Thyroid gland (tissue), 4 donors: ENCODE measurements at regions not wholly inside any gene's neighbourhood (a gene's known extent, or its start where the extent isn't known, plus 50 kb on each side); places are given as distances from the start of the nearest gene placed in this dataset.

Experiments used
- CTCF ChIP-seq, 6 experiments: fragments of 200-600 bp in 3 of 6; fragments of 450-650 bp in 3 of 6; sonication (generic) in 3 of 6; IDR thresholded peaks; one replicate each; pipeline ENCODE4 v1.5.1; 2016 to 2019; ENCODE audit warnings: antibody characterized with exemption in 6 of 6, mild to moderate bottlenecking in 2 of 6, inconsistent platforms in 1 of 6, moderate library complexity in 1 of 6
- POLR2A ChIP-seq, 2 donors: fragments of 450-650 bp; IDR thresholded peaks; one replicate each; pipeline ENCODE4 v1.6.1; 2017; ENCODE audit warnings: antibody characterized with exemption in 2 of 2, mild to moderate bottlenecking in 2 of 2, moderate library complexity in 1 of 2

- peak in 3 of 6 experiments; percentile 17 to 40 (median 31) for TF ChIP-seq CTCF (IDR thresholded peaks at IDR 0.05)
- TF ChIP-seq POLR2A (IDR thresholded peaks at IDR 0.05) = no peak
Observed at GRCh38 chr11:109853156-109853776, 239.9 kb upstream of the ZC3H12C start.
